T follicular helper cell (primary cell): ENCODE measurements at regions not wholly inside any gene's neighbourhood (a gene's known extent, or its start where the extent isn't known, plus 50 kb on each side); places are given as distances from the start of the nearest gene placed in this dataset.

ENCODE experiments used
- DNase-seq: peaks from one replicate; pipeline ENCODE4 v3.0.0-alpha.2; 2020; ENCODE audit warnings: low read depth

- no peak for DNase-seq
Measured at GRCh38 chr1:55331351-55331750, 116.2 kb upstream of the USP24 start.

DNA sequence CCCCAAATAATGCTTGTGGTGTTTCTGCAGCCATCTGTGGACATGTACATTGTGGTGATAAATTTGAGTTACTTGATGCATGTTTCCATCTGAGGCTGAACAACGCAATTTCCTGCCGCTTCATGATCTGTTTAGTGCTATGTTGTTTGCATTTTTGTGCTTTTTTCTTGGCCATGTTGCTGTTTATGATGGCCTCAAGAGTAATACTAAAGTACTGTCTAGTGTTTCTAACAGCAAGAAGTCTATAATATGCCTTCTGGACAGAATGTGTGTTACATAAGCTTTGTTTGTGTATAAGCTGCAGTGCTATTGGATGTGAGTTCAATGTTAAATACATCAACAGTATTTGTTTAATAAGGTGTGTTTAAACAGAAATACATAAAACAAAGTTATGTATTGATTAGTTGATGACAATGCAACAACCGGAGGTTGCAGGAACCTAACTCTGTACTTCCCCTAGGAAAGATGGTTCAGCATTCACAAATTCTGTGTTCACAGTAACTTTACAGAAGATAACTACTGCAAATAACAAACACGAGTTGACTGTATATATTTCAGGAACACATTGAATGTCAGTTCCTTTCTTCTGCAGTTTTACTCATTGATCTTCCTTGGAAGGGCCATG is 114.8 kb upstream of the USP24 start:
- DNase-seq: no peak

DNA sequence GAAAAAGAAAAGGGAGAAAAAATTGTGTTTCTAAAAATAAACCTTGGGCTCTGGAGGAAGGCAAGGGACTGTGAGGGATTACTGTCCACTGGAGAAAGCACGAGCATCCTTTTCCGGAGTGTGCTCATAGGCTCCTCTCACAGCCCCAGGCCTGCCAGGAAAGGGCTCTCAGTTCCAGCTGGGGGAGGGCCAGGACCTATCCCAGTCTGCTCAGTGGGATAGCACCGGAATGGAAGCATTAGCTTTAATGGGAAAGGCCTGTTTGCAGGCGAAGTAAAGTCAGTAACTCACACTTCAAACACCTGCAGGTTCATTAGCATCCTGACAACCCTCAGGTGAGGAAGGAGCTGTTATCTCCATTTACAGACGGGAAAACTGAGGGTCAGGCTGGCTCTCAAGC is 113.9 kb upstream of the USP24 start:
- DNase-seq: no peak

- DNase-seq: no peak
Measured at GRCh38 chr1:55326496-55327243, 111.5 kb upstream of the USP24 start.

DNA sequence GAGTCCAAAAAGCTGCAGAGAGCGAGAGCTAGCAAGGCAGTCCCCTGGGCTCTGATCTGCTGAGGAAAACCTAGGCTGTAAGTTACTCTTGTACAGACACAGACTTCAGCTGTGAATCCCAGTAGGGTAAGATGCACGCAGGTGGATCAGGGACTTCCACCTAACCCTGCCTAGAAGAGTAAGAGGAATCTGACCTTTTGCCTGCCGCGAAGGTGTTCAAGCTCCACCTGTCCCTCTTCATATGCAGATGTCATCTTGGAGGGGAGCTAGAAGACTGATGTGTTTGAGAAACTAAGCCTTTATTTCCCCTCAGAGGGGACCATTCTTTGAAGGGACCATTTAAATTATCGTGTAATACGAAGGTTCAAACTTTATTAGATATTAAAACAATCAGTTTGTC is 108.6 kb upstream of the USP24 start:
- no peak for DNase-seq

DNA sequence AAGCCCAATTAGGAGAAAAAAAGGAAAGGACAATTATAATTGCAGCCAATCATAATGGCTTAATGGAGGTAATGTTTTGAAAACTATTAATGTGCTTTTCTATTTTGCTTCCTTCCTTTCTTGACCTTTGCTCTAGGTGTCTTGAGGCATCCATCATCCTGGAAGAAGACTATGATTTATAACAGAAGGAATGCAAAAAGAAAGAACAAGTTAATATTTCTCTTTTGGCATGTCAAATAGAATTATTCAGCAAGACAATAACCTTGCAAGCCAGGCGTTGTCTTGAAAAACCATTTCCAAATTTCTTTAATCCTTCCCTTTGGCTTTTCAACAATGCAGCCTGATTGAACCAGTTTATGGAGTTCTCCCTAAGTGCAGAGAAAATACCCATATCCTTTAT is 107.7 kb upstream of the USP24 start:
- no peak for DNase-seq

DNA sequence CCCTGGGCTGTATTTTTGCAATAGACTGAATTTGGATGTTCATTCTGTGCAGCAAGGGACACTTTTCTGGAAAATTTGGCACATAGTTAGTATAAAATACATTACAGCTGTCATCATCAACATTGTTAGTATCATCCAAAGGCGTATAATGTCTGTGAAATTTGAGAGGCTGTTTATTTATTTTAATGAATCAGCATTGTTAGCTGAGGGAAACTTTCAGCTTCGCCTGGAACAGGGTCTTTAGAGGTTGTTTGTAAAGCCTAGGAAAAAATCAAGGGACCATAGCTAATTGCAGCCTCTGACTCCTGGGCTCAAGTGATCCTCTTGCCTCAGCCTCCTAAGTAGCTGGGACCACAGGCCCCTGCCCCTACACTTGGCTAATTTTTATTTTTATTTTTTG is 106.8 kb upstream of the USP24 start:
- DNase-seq: no peak

GRCh38 chr1:55320891-55321290 is 105.7 kb upstream of the USP24 start:
- no peak for DNase-seq

DNA sequence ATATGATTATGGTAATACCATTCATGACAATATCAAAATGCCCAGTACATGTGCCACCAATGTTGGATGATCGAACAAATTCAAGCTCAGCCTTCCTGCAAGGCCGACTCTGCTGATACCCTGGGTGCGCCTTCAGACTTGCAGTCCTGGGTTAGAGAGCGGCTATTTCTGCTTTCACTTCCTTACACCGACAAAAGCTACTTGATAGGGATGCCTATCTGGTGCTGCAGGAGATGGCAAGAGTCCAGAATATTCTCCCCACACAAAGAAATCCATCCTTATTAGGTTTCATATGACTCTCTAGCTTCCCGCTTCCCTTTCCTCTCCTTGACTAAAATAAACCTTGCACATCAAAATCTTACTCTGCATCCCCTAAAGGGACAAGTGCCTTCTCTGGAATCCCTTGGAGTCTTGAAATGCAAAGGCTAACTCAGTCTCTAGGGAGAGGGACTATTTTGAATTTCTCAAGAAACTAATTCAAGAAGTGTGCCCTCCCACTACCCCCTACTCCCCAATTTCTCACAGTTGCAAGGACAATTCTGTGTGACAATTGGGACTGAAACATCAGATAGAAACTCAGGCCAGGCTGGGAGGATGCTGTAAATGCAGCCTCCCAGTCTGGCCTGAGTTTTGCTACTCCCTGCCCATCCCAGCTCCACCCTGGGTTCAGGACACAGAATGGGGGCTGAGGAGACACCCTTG is 103.1 kb upstream of the USP24 start:
- no peak for DNase-seq

DNA sequence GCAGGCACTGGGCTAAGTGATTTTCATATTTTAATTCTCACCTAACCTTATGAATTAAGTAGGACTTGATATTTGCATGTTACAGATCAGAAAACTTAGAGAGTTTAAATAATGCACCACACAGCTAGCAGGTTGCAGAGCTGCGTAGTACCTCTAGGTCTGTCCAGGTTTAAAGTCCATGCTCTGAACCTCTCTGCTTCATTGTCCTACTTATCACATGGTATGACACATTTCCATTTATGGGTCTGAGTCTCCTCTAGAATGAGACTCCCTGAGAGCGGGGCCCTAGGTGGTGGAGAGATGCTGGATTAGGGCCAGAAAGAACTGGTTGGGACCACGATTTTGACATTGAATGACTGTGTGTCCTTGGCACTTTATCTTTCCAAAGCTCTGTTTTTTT is 102.5 kb upstream of the USP24 start:
- DNase-seq: no peak

DNA sequence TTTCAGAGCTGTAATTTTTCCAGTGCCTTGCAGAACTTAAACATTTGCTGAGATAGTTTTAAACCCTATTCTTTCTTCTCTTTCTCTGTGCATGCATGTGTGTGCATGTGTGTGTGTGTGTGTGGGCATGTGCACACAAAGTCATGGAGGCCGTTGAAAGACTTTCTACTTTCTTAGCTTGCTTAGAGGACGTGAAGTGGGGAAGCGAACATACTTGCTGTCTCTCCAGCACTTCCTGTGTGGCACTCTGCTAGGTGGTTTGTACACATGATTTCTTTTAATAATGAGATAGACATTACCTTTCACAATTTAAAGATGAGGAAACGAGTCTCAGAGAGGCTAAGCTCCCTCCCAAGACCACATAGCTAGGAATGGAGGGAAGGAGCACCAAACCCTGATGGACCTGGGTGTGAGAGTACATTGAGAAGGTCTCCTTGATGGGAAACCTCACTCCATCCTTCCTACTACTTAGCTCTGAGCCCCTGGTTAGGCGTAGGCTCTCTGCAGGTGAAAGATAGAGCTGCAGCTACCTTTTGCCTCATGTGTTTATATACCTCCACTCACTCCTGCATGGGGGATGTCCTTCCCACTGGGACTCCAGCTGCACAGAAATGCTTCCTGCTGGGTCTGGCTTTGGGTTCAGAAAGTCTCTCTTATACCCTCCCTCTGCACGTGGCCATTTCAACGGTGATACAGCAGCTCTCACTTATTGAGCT is 101.9 kb upstream of the USP24 start:
- DNase-seq: no peak

- DNase-seq: no peak
Measured at GRCh38 chr1:55316502-55316901, 101.3 kb upstream of the USP24 start.

DNA sequence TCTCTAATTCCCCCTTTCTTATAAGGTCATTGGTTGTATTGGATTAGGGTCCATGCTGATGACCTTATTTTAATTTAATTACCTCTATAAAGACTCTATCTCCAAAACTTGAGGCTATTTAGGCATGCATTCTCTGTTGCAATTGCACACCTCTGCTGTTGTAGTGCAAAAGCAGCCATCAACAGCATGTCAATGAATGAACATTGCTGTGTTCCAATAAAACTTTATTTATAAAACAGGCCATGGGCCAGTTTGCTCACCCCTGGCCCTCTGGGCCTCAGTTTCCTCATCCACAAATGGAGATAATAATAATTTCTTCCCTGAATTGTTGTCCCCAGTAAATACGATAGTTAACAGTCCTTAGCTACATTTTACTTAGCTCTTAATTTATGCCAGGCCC is 100.4 kb upstream of the USP24 start:
- no peak for DNase-seq

DNA sequence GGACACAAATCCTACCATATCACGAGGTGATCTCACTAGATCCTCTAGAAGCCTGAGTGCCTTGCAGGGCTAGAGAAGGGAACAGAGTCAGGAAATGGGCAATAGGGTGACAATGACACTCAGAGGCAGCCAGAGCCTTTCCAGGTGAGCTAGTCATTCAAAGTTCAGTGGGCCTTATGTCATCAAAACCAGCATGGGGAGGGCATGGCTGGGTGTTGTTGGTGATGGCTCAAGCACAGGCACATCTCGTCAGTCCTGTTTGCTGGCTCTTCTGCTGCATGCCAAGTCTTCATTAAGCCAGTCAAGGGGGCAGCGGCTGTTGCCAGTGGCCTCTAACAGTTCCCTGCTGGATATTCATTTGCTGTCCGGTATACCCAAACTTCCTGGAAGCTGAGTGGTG is 99.6 kb upstream of the USP24 start:
- DNase-seq: no peak

DNA sequence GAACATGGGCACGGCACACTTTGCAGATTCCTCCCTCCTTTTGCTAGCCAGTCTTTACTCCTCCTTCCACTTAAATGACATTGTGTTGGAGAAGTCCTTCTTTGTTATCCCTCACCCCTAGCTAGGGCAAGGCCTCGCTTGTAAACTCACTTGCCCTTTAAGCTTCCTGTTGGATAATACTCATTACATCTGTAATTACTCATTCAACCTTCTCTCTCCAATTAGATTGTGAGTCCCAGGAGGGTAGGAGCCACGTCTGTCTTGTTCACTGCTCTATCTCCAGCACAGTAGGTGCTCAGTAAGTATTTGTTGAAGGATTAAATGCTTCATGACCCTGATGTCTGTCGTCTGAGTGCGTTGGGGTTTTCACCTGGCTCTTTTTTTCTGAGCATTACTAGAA is 98.7 kb upstream of the USP24 start:
- DNase-seq: no peak

- no peak for DNase-seq
Measured at GRCh38 chr1:55311979-55312378, 96.8 kb upstream of the USP24 start.

GRCh38 chr1:55311057-55311641 is 96.0 kb upstream of the USP24 start:
- no peak for DNase-seq

DNA sequence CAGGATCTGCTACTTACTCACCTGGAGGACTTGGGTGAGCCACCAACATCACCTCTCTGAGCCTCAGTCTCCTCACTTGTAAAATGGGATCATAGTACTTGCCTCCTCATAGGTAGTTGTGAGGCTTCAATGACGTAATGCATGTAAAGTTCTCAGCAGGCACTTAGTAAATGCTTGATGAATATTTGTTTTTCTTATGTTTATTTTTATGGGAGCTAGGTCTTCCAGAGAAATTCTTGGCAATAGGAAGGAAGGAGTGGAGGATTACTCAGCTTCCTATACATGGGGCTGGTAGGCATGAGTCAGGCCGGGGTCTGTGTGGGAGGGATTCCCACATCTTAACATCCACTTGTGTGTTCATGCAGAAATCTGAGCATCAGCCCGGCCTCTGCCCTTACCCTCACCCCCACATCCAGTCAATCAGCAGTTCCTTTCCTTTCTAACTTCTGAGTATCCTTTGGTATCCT is 95.4 kb upstream of the USP24 start:
- no peak for DNase-seq

GRCh38 chr1:55309786-55310504 is 94.8 kb upstream of the USP24 start:
- DNase-seq: no peak

DNA sequence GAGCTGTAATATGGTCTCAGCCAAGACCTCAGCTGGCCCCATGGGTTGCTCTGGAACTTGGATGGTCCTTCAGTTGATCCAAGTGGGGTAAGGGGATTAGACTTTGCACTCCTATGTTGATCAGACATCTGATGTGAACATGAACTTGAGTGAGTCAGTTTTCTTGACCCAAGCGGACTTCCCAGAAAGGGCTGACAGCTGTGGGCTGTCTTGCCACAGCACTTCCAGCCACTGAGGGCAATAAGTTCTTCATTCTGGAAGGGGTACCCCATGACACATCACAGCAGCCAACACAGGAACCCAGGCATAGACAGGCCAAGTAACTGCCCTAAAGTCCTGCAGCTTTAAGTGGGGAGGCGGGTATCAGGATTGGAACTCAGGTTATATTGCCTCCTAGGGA is 93.9 kb upstream of the USP24 start:
- DNase-seq: no peak

DNA sequence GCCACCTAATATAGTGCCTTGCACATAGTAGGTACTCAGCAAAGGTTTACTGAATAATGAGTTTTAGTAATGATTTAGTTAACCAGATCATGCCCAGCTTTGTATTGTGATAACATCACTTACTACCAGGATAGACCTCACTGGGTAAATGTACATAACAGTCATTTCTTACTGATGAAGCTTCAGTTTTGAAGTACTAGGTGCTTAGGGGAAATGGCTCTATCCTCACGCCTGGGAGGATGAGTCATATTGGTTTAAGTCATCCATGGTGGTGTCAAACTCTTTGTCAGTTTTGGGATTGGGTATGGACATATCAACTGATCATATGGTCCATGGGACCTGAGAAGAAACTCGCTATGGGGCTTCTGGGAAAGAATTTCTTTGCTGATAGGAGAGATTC is 90.6 kb upstream of the USP24 start:
- DNase-seq: no peak
